ENCODE measurements at regions not wholly inside any gene's neighbourhood (a gene's known extent, or its start where the extent isn't known, plus 50 kb on each side); places are given as distances from the start of the nearest gene placed in this dataset.

- H3K27me3 ChIP-seq (ENCODE audit: control insufficient read depth in 2 of 2, insufficient read depth in 2 of 2, low read length in 2 of 2), result no peaks in the 10 kb centered on the region
- H4K20me1 ChIP-seq (replicated peaks; ENCODE audit: control insufficient read depth, insufficient read depth, low read length), result no peaks in the 10 kb centered on the region
- H3K4me3 ChIP-seq, result no peak overlapping the region
- no peaks in the 10 kb centered on the region for H3K36me3 ChIP-seq (ENCODE audit: control insufficient read depth, insufficient read depth, low read length)
- WGBS (ENCODE audit: insufficient coverage, low coverage, missing lambda C conversion rate), result 3% methylated on average over 2 of the region's 2 CpGs
- no peak overlapping the region for H3K4me2 ChIP-seq (ENCODE audit: insufficient read depth, low read length)
- no peaks in the 10 kb centered on the region for H3K4me1 ChIP-seq (replicated peaks in 1 of 2; ENCODE audit: control insufficient read depth in 2 of 2, insufficient read depth in 2 of 2, low read length in 2 of 2)
- ATAC-seq (no peak), FAIRE-seq (no peak), DNase-seq (ENCODE audit: extremely low read depth in 1 of 4, low spot score in 3 of 4) (no peak)
- H3K9me3 ChIP-seq (replicated peaks; ENCODE audit: control insufficient read depth, insufficient read depth, low read depth, low read length), result no peaks in the 10 kb centered on the region
- ChIA-PET POLR2A (no interaction called here), CTCF (ENCODE audit: low intra/inter-chr PET ratio) (no interaction called here)
- no peak overlapping the region for H2AFZ ChIP-seq (ENCODE audit: low read depth, low read length)
- in situ Hi-C loops (cut with MboI), result no loop called here
- no peak overlapping the region for H3K9ac ChIP-seq (ENCODE audit: insufficient read depth in 1 of 2, low read depth in 2 of 2, low read length in 2 of 2)
- intact Hi-C loops (cut with micrococcal nuclease), result no loop called here
- no peak overlapping the region for H3K27ac ChIP-seq (ENCODE audit: extremely low read depth, low read depth, low read length)
- no peaks in the 10 kb centered on the region for H3K79me2 ChIP-seq (ENCODE audit: control insufficient read depth, insufficient read depth, low read length)
- no TSS peak for BruUV-seq (replicated peaks)
- no peaks in the 10 kb centered on the region for H3K9me1 ChIP-seq (ENCODE audit: control insufficient read depth, insufficient read depth, low read length)
- no peak for TF ChIP-seq CHD1 (IDR thresholded peaks at IDR 0.05; ENCODE audit: low read length)
- TF ChIP-seq EWSR1 (IDR thresholded peaks at IDR 0.05; ENCODE audit: borderline replicate concordance, low read depth, partially characterized antibody), result no peak
- TF ChIP-seq TAL1 (IDR thresholded peaks at IDR 0.05), result no peak
- no peak for TF ChIP-seq BCOR (IDR thresholded peaks at IDR 0.05)
- no peak for TF ChIP-seq ARID1B (IDR thresholded peaks at IDR 0.05)
- TF ChIP-seq RUNX1 (IDR thresholded peaks at IDR 0.05; ENCODE audit: low read depth), result no peak
- TF ChIP-seq E2F4 (CRISPR knock-in tag; IDR thresholded peaks at IDR 0.05; ENCODE audit: low read depth), result no peak
- TF ChIP-seq ZBTB40 (IDR thresholded peaks at IDR 0.05), result no peak
- no peak for TF ChIP-seq ZBTB40 (CRISPR knock-in tag; IDR thresholded peaks at IDR 0.05)
- TF ChIP-seq MTA3 (IDR thresholded peaks at IDR 0.05; ENCODE audit: borderline replicate concordance), result no peak
- no peak for TF ChIP-seq FOXP1 (CRISPR knock-in tag; IDR thresholded peaks at IDR 0.05)
- no peak for TF ChIP-seq ZKSCAN3 (CRISPR knock-in tag; IDR thresholded peaks at IDR 0.05)
- no peak for TF ChIP-seq ZNF696 (CRISPR knock-in tag; conservative IDR thresholded peaks at IDR 0.05)
- no peak for TF ChIP-seq CREB3L1 (IDR thresholded peaks at IDR 0.05; ENCODE audit: borderline replicate concordance, low read depth)
Measured at GRCh38 chr3:6753536-6753935, 107.4 kb upstream of the GRM7 start.
